Keratinocyte (primary cell): ENCODE measurements at regions not wholly inside any gene's neighbourhood (a gene's known extent, or its start where the extent isn't known, plus 50 kb on each side); places are given as distances from the start of the nearest gene placed in this dataset.

Experiments used
- CTCF ChIP-seq, 3 experiments: IDR thresholded peaks in 1 of 3; conservative IDR thresholded peaks in 1 of 3; optimal IDR thresholded peaks in 1 of 3; 2 replicates in 2 of 3; 3 replicates in 1 of 3; pipeline versions ENCODE3 to v1.5.1; 2011; ENCODE audit warnings: low read length in 3 of 3, mild to moderate bottlenecking in 3 of 3, moderate library complexity in 2 of 3, control low read depth in 1 of 3, inconsistent platforms in 1 of 3; ENCODE audit not compliant: insufficient read depth in 2 of 3; ENCODE audit errors: extremely low read depth in 1 of 3
- EZH2 ChIP-seq: IDR thresholded peaks from one replicate; pipeline ENCODE4 v1.6.1; 2012; ENCODE audit warnings: inconsistent platforms, mild to moderate bottlenecking, low read length, moderate library complexity

- no peak for TF ChIP-seq CTCF (optimal IDR thresholded peaks at IDR 0.05 in 1 of 3, IDR thresholded peaks at IDR 0.05 in 1 of 3, conservative IDR thresholded peaks at IDR 0.05 in 1 of 3; ENCODE audit: extremely low read depth in 1 of 3, insufficient read depth in 2 of 3, low read length in 3 of 3)
- TF ChIP-seq EZH2: no peak
Measured at GRCh38 chr11:119880143-119880542, 151.1 kb upstream of the NECTIN1 start.
